ENCODE measurements at regions not wholly inside any gene's neighbourhood (a gene's known extent, or its start where the extent isn't known, plus 50 kb on each side); places are given as distances from the start of the nearest gene placed in this dataset.

DNA sequence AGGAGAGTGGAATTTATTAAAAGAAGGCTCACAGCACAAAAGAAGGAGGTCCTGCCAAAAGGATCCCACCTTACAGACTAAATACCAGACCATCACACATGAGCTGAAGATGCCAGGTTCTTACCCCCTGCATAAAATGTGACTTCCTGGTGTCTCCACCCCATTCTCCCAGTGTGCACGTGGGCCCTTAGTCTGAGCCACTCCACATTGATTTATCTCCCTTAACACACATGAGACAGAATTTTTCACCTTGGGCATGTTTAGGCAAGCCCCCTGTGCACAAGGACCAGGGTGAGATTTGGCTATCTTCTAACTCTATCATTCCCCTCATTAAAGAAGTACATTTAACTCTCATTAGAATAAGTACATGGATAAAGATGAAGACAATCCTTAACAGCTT lies 916.7 kb downstream of the PLOD2 start:
- H3K9ac ChIP-seq (ENCODE audit: low read depth in 1 of 2, low read length in 2 of 2), result no peak overlapping the region

DNA sequence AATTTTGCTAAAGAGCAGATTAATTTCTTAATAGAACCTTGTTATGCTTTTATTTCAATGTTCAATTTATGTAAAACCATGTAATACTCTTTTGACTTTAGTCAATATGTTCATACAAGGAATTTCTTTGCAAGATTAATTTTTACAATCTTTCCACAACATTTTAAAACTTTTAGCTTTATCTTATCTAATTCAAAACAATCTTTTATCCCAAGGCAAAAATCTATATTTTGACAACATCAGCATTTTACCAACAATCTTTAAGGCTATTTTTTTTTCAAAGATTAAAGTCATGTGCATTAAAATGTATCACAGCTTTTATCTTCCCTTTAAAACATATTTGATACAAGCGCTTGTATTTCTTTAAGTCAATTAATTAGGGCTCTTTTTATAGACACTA lies 914.7 kb downstream of the PLOD2 start:
- DNase-seq (ENCODE audit: low spot score), result no peak
- H3K4me1 ChIP-seq (ENCODE audit: control insufficient read depth in 4 of 4, insufficient read depth in 4 of 4, low read length in 3 of 4), result no peaks in the 10 kb centered on the region
- H3K9me3 ChIP-seq (ENCODE audit: control insufficient read depth in 4 of 4, low read length in 3 of 4), result peaks cover 0 to 6% (median 1%) of the 10 kb centered on the region in 4 donors
- H3K4me3 ChIP-seq (ENCODE audit: low read depth in 1 of 3, low read length in 3 of 3), result no peak overlapping the region
- H3K36me3 ChIP-seq (ENCODE audit: control insufficient read depth in 4 of 4, insufficient read depth in 3 of 4, low read depth in 1 of 4, low read length in 3 of 4), result no peaks in the 10 kb centered on the region
- WGBS, result 80% methylated on average over 1 of the region's 1 CpG
- no peak overlapping the region for H3K27ac ChIP-seq (ENCODE audit: low read depth in 1 of 2, low read length in 2 of 2)
- no peaks in the 10 kb centered on the region for H3K27me3 ChIP-seq (ENCODE audit: control insufficient read depth in 4 of 4, insufficient read depth in 4 of 4, low read length in 3 of 4)
- no peak overlapping the region for H3K9ac ChIP-seq (ENCODE audit: low read depth in 1 of 2, low read length in 2 of 2)
- no peak for TF ChIP-seq GABPA (IDR thresholded peaks at IDR 0.05 in 1 of 2, conservative IDR thresholded peaks at IDR 0.05 in 1 of 2)
- TF ChIP-seq JUND (IDR thresholded peaks at IDR 0.05), result no peak
- TF ChIP-seq, protein P1, sequence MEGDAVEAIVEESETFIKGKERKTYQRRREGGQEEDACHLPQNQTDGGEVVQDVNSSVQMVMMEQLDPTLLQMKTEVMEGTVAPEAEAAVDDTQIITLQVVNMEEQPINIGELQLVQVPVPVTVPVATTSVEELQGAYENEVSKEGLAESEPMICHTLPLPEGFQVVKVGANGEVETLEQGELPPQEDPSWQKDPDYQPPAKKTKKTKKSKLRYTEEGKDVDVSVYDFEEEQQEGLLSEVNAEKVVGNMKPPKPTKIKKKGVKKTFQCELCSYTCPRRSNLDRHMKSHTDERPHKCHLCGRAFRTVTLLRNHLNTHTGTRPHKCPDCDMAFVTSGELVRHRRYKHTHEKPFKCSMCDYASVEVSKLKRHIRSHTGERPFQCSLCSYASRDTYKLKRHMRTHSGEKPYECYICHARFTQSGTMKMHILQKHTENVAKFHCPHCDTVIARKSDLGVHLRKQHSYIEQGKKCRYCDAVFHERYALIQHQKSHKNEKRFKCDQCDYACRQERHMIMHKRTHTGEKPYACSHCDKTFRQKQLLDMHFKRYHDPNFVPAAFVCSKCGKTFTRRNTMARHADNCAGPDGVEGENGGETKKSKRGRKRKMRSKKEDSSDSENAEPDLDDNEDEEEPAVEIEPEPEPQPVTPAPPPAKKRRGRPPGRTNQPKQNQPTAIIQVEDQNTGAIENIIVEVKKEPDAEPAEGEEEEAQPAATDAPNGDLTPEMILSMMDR (IDR thresholded peaks at IDR 0.05; ENCODE audit: low read depth, low read length, missing input control), result no peak
- no peak for TF ChIP-seq HNF4A (conservative IDR thresholded peaks at IDR 0.05)
- no peak for TF ChIP-seq TAF1 (conservative IDR thresholded peaks at IDR 0.05)
- TF ChIP-seq, protein P2, sequence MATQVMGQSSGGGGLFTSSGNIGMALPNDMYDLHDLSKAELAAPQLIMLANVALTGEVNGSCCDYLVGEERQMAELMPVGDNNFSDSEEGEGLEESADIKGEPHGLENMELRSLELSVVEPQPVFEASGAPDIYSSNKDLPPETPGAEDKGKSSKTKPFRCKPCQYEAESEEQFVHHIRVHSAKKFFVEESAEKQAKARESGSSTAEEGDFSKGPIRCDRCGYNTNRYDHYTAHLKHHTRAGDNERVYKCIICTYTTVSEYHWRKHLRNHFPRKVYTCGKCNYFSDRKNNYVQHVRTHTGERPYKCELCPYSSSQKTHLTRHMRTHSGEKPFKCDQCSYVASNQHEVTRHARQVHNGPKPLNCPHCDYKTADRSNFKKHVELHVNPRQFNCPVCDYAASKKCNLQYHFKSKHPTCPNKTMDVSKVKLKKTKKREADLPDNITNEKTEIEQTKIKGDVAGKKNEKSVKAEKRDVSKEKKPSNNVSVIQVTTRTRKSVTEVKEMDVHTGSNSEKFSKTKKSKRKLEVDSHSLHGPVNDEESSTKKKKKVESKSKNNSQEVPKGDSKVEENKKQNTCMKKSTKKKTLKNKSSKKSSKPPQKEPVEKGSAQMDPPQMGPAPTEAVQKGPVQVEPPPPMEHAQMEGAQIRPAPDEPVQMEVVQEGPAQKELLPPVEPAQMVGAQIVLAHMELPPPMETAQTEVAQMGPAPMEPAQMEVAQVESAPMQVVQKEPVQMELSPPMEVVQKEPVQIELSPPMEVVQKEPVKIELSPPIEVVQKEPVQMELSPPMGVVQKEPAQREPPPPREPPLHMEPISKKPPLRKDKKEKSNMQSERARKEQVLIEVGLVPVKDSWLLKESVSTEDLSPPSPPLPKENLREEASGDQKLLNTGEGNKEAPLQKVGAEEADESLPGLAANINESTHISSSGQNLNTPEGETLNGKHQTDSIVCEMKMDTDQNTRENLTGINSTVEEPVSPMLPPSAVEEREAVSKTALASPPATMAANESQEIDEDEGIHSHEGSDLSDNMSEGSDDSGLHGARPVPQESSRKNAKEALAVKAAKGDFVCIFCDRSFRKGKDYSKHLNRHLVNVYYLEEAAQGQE (IDR thresholded peaks at IDR 0.05), result no peak
- TF ChIP-seq RXRA (IDR thresholded peaks at IDR 0.05), result no peak
- TF ChIP-seq FOXA2 (IDR thresholded peaks at IDR 0.05), result no peak
- TF ChIP-seq, protein P3, sequence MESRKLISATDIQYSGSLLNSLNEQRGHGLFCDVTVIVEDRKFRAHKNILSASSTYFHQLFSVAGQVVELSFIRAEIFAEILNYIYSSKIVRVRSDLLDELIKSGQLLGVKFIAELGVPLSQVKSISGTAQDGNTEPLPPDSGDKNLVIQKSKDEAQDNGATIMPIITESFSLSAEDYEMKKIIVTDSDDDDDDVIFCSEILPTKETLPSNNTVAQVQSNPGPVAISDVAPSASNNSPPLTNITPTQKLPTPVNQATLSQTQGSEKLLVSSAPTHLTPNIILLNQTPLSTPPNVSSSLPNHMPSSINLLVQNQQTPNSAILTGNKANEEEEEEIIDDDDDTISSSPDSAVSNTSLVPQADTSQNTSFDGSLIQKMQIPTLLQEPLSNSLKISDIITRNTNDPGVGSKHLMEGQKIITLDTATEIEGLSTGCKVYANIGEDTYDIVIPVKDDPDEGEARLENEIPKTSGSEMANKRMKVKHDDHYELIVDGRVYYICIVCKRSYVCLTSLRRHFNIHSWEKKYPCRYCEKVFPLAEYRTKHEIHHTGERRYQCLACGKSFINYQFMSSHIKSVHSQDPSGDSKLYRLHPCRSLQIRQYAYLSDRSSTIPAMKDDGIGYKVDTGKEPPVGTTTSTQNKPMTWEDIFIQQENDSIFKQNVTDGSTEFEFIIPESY (IDR thresholded peaks at IDR 0.05), result no peak

More for the DNA sequence above, 916.7 kb downstream of the PLOD2 start:
- 48% methylated on average over 1 of the region's 1 CpG for WGBS
- DNase-seq (ENCODE audit: low spot score), result no peak
- no peaks in the 10 kb centered on the region for H3K36me3 ChIP-seq (ENCODE audit: control insufficient read depth in 4 of 4, insufficient read depth in 3 of 4, low read depth in 1 of 4, low read length in 3 of 4)
- no peaks in the 10 kb centered on the region for H3K27me3 ChIP-seq (ENCODE audit: control insufficient read depth in 4 of 4, insufficient read depth in 4 of 4, low read length in 3 of 4)
- H3K4me3 ChIP-seq (ENCODE audit: low read depth in 1 of 3, low read length in 3 of 3), result no peak overlapping the region
- TF ChIP-seq FOXA2 (IDR thresholded peaks at IDR 0.05) (no peak), SP1 (IDR thresholded peaks at IDR 0.05) (no peak), NR2F2 (IDR thresholded peaks at IDR 0.05) (no peak), EGR1 (IDR thresholded peaks at IDR 0.05; ENCODE audit: low read depth in 2 of 2) (no peak), RXRA (IDR thresholded peaks at IDR 0.05) (no peak), YY1 (IDR thresholded peaks at IDR 0.05) (no peak), HNF4A (conservative IDR thresholded peaks at IDR 0.05) (no peak), TAF1 (conservative IDR thresholded peaks at IDR 0.05) (no peak), FOXA1 (IDR thresholded peaks at IDR 0.05) (no peak), RAD21 (IDR thresholded peaks at IDR 0.05) (no peak), GABPA (IDR thresholded peaks at IDR 0.05 in 1 of 2, conservative IDR thresholded peaks at IDR 0.05 in 1 of 2) (no peak), HNF4G (IDR thresholded peaks at IDR 0.05) (no peak)
- TF ChIP-seq, protein P2 (IDR thresholded peaks at IDR 0.05), result no peak
- TF ChIP-seq, protein P4, sequence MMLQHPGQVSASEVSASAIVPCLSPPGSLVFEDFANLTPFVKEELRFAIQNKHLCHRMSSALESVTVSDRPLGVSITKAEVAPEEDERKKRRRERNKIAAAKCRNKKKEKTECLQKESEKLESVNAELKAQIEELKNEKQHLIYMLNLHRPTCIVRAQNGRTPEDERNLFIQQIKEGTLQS (IDR thresholded peaks at IDR 0.05), result no peak
- TF ChIP-seq, protein P5, sequence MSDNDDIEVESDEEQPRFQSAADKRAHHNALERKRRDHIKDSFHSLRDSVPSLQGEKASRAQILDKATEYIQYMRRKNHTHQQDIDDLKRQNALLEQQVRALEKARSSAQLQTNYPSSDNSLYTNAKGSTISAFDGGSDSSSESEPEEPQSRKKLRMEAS (IDR thresholded peaks at IDR 0.05), result no peak
- TF ChIP-seq, protein P3 (IDR thresholded peaks at IDR 0.05), result no peak
- H3K27ac ChIP-seq (ENCODE audit: low read depth in 1 of 2, low read length in 2 of 2), result no peak overlapping the region
- peaks cover 0 to 2% (median under 1%) of the 10 kb centered on the region in 4 donors for H3K9me3 ChIP-seq (ENCODE audit: control insufficient read depth in 4 of 4, low read length in 3 of 4)
- H3K4me1 ChIP-seq (ENCODE audit: control insufficient read depth in 4 of 4, insufficient read depth in 4 of 4, low read length in 3 of 4), result no peaks in the 10 kb centered on the region
